Stimulated activated CD4-positive, alpha-beta T cell treated with anti-CD3 and anti-CD28 coated beads, TNF-alpha, amount 100 ng/mL, for 48 hours (primary cell): ENCODE measurements at regions not wholly inside any gene's neighbourhood (a gene's known extent, or its start where the extent isn't known, plus 50 kb on each side); places are given as distances from the start of the nearest gene placed in this dataset.

ENCODE experiments used
- DNase-seq, 3 donors: peaks; one replicate each; pipeline ENCODE4 v3.0.0-alpha.2; 2020; ENCODE audit warnings: low read depth in 3 of 3

DNA sequence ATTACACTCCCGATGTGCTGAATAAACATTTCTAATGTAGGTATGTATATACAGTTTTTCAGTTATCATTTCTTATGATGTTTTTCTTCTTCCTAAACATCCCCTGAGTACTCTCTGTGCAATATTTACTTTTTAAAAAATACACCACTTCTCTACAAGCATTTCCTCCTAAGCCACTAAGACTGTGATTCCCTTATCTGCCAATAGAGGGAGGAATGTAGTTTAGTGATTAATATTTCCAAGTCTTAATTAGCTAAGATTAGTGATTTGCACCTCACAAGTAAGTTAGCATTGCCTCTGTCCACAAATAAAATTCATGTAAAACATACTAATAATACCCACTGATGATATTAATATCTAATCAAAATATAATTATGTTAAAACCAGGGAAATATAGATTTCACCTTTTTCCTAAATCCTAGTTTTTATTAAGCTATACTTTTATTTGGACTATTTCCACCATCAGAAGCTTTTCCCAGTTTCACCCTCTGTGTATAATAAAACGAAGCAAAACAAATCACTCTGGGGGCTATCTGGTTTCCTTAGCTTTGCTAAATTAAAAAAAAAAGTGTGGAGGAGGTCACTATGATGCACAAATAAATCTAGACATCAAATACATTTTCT lies 909.1 kb downstream of the FAT4 start:
- DNase-seq: no peak

DNA sequence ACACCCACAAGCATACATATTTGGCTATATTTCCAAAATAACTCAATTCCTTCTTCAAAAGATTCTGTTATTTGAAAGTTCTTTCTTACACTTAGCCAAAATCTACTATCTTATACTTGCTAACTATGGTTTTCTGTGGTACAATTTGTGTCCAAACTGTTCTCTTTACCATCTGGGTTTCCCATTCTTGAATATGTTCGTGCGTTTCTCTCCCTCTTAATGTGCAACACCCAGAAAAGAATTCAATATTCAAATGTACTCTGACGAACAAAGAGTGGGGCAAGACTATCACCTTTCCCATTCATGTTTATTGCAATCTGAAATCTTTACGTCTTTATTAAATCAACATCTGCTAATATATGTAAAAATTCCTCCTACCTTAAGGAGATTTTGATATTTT lies 912.7 kb downstream of the FAT4 start:
- no peak for DNase-seq

DNA sequence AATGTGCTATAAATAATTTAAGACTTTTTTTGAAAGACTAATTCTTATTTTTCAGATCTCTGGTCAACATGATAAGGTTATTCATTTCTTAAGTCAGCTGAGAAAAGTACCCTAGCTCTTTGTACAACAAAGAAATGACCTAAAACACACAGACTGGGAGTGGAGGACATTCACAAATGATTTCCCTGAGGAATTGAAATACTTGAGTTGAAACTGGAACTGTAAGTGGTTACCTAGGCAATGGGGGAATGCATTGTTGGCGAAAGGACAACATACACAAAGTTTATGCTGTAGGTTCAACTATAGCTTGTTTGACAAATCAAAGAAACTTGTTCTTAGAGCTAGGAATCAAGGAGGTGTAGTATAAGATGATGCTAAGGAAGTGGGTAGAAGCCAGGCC lies 915.5 kb downstream of the FAT4 start:
- no peak for DNase-seq

DNA sequence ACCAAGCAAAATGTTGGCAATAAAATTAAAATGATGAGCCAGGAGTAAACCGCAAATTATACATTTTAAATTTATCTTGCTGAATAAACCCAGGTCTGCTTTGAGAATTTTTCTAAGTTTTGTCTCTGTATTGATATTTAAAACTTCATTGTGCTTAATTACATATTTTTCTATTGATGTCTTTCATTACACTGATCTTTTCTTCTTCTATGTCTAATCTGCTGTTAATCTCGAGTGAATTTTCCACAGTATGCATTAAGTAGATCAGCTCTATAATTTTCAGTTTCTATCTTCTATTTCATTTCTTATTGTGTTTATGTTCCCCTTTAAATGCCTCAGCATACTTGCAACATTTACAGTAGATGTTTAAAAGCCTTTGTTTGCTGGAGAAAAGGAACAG lies 918.7 kb downstream of the FAT4 start:
- no peak for DNase-seq

DNA sequence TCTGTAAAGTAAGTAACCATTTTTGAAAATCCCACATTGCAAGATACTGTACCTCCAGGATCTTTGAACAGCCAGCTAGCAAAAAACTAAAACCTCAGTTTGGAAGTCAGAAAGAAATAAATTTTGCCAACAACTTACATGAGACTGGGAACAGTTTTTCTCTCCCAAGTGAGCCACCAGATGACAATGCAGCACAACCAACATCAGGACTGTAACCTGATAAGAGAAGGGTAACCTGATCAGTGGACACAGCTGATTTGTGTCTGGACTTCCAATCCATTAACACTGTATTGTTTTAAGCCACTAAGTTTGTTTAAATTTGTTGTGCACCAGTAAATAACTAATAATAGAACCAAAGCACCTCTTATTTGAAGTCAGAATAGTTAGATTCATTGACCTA lies 923.3 kb downstream of the FAT4 start:
- no peak for DNase-seq

DNA sequence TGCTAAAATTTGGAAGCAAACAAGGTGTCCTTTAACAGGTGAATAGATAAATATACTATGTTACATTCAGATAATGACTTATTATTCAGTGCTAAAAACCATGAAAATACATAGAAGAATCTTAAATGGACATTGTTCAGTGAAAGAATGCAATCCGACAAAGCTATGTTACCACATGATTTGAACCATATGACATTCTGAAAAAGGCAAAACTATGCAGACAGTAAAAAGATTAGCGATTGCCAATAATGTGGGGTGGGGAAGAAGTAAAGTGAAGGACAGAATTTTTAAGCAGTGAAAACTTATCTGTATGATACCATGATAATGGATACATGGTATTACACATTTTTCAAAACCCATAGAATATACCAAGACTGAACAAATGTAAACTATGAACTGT lies 926.9 kb downstream of the FAT4 start:
- DNase-seq: no peak

DNA sequence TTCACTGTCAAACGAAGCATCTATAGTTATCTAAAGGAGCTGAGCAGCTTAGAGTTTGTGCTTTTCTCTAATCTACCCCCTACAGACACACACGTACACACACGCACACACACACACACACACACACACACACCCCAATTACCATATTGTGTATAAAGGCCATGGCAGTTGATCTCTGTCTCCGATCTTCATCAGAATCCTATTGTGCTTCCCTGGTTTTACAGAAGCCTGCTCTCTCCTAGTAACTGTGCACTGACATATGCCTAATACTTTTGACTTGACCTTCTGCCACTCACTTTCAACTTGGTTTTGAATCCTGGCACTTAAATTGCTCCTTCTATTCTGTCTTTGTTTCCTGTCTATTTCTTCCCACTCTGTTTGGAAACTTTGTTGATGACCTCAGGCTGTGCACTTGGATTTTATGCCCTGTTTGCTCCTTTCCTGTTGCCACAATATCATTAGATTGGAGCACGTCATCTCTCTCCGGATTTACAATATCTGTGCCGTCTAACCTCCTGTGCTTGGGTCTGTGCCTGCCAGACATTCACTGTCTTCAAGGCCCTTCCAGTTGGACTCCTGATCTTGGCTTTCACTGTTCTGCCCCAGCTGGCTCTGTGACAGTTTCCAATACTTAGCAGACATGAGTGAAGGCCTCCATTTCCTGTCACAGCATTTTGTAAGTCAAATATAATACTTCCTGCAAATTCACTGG lies 928.1 kb downstream of the FAT4 start:
- no peak for DNase-seq

DNA sequence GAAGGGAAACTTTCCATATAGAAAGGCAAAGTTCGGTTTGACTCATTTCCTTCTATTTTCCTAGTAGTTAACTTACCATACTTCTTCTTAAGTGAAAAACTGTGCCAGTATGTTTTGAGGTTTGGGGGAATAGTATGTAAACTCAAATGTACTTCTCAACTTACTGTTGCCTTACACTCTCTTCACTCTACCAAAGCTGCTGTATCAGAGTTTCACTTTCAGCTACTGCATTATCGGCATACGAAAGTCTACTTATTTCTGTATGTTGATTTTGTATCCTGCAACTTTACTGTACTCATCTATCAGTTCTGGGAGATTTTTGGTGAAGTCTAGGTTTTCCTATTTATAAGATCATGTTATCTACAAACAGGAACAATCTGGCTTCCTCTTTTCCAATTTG lies 932.7 kb downstream of the FAT4 start:
- no peak for DNase-seq

DNA sequence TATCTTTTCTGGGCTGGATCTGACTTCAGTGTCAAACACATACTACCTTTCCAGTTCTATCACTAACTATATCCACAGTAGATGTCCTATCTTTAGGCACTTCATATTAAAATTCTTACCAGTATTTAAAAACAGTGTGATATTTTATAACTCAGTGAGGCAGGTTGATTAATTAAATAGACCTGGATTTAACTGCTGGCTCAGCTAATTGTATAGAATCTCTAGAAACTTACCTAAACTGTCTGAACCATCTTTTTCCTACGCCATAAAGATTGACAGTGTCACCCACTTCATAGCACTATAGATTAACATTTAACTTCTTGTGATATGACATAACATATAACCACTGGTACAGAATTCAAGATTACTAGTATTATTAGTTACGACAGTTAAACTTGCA lies 935.3 kb downstream of the FAT4 start:
- DNase-seq: no peak

DNA sequence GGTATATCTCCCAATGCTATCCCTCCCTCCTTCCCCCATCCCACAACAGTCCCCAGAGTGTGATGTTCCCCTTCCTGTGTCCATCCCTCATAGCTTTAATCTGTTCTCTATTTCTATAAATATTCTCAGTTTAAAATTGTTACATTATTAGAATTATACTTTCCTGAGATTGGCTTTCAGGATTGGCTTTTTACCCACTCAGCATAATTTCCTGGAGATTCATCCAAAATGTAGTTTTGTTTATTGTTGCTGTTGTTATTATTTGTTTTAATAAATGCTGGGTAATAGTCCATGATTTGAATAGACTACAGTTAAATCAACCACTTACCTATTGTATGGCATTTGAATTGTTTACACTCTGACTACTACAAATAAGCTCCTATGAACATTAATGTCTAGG lies 936.4 kb downstream of the FAT4 start:
- no peak for DNase-seq

DNA sequence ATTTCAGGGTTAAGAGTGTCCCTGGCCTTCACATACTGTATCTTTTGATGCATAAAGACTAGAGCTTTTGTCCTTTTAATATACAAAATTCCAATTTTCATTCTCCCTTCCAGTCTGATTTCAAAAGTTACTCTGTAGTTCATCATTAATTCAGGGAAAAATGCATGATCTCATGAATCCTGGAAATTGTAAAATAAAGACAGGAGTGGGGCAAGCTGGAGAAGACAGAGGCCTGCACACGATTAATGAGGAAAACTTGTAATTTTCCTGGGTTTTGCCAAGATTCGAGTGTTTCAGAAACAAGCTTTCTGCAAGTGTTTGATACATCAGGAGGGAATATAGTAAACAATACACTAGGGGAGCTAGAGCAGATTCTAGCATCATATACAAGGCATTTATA lies 947.9 kb downstream of the FAT4 start:
- DNase-seq: no peak

DNA sequence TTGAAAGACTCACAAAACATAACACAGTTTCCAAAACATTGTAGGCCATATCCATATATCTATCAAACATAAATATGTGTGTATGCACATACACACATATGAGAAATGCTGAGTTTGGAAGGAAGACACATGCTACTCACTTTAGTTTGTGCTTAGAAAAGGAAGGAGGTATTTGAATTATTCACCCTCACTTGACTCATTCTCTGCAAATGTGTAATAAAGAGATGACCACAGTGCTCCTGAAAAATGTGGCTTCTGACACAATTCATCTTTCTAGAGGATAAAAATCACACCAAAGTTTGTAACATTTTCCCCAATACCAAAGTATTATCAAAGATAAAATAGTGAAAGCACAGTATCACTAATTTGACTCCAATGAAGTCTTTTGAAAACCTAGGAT lies 950.1 kb downstream of the FAT4 start:
- DNase-seq: no peak

DNA sequence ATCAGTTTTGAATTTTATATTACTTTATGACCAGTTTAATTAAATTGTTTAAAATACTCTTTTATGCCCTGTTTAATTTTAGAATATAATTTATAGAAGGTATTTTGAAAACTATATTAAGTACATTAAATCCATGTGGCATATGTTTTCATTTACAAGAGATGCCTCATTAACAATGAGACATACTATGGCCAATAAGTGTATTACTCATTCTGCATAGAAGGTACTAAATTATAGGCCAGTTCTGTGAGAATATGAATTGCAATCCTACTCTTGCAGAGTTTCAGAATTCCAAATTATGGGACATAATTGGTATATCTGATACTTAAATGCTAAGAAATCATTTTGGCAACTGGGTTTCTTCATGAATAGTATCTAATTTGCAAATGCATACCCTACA lies 951.1 kb downstream of the FAT4 start:
- no peak for DNase-seq

DNA sequence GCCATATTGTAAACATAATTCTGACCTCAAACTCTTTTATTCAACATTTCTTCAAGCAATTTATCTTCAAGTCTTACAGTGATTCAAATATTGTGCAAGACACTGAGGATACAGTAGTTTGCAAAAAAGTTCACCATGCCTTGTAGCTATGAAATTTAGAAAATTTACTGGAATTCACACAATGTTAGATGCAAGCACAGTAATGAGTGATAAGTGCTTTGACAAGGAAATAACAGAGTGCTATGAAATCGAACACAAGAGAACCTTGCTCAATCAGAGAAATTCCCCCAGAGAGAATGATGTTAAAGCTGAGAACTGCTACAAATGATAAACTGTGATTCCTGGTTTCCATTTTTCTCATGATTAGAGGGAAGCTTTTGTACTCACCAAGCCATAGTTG lies 952.9 kb downstream of the FAT4 start:
- no peak for DNase-seq

DNA sequence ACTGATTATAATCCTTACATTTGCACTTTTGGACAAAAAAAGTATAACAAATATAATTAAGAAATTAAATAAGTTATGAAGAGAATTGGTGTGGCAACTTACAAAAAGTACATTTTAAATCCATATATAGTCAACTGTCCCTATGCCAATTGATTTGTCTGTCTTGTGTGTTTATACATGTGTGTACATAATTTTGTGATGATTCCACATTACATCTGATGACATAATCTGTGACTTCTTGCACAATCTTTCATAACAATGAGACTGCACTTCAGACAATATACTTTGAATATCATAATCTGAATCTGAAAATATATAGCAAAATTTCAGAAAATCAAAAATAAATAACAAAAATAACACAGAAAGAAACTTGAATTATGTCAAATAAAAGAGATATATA lies 953.4 kb downstream of the FAT4 start:
- DNase-seq: no peak

DNA sequence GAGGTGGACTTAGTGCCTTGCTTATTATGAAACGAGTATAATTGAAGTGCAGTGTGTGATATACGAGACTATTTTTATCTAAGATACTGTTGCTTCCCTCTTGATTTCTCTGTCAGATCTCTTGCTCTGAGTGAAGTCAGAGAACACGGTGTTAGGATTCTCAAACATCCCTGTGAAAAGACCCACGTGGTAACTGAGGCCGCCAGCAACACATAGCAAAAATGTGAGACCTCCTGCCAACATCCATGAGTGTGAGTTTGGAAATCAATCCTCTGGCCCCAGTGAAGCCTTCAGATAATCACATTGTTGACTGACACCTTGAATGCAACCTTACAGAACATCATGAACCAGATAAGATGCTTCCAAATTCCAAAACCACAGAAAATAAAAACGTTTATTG lies 954.4 kb downstream of the FAT4 start:
- DNase-seq: no peak

DNA sequence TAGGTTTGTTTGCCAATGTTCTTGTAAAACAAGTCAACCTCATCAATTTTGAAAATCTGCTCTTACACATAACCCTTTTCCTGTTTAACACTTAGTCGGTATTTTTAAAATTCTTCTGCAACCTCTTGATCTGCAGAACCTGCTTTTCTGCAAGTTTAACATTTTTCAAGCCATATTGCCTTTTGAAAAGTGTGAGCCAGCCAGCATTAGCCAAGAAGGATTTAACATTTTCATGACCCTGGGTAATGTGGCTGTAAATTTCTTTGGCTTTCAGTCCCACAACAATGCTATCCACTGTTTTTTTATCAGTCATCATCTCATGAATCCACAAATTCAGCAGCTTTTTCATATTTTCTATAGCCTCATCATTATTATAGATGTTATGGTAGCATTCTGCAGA lies 956.5 kb downstream of the FAT4 start:
- no peak for DNase-seq

DNA sequence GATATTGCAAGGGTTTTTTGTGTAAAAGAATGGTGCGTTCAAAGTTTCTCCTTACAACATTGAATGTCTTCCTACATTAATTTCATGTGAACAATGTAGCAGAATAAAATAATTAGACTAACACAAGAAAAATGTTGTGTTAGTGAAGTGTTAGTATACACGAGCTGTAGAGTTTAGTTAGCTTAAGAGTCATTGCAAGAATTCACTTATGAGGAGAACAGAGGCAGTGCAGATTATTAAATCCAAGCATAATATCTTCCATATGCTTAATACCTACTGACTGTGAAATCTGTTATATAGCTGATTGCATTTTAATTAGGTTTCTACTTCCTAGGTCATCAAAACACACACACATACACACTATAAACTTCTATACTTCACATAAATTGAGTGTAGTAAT lies 959.0 kb downstream of the FAT4 start:
- no peak for DNase-seq

DNA sequence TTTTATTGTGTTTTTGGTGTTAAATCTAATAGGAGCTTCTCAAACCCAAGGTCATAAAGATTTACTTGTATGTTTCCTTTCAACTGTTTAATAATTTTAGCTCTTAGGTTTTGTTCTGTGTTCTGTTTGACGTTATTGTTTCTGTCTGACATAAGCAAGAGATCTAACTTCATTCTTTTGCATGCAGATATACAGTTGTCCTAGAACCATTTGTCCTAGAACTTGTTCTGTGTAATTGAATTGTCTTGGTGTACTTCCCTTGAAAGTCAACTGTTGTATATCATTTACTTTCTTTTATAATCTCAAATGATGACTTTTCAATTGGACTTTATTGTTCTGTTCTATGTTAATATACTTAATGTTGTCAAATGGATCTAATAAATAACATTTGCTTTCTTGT lies 977.1 kb downstream of the FAT4 start:
- no peak for DNase-seq

DNA sequence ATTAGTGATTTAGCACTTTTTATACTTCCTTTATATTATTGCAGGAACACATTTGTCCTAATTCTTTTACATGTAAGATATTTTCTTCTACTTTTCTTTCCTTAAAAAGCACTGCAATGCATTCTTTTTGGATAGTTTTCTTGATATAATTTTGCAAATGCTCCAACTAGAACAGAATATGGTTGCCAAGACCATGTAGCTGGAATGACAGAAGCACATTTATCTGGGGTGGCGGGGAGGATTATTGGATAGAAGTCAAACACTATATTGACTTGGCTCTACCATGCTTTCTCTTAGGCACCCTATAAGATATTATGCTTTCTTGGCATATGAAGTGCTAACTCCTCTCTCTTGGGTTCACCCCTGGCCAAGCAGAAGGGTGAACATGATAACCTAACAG lies 983.5 kb downstream of the FAT4 start:
- no peak for DNase-seq

DNA sequence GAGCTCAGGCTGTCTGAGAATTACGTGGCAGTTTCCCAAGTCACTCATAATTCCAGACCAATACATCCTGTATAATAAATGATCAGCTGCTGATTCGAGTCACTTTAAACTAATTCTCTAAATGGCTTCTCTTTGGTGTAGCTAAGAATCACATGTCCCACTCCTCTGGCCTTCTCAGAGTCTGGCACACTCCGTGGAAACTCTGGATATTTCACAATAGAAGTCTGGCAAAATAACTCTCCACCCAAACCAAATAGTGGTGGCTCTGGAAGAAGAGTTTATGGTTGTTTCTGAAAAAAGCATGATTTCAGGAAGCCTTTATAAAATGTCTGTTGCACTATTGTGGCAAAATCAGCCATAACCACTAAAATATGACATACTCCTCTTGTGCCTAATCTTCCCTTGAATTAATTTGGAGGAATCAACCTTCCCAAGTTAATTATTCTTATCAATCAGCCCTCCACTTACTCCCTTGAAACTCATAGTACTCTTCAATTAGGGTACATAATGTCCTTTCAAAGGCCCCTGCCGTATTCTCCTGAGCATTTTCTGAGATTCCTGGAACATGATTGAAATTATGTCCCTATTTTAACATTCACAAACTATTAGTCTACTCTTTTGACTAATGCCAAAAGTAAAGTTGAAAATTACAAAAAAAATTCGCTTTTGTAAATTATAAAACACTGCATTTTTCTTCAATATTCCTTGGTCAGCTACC lies 991.6 kb downstream of the FAT4 start:
- DNase-seq: no peak

DNA sequence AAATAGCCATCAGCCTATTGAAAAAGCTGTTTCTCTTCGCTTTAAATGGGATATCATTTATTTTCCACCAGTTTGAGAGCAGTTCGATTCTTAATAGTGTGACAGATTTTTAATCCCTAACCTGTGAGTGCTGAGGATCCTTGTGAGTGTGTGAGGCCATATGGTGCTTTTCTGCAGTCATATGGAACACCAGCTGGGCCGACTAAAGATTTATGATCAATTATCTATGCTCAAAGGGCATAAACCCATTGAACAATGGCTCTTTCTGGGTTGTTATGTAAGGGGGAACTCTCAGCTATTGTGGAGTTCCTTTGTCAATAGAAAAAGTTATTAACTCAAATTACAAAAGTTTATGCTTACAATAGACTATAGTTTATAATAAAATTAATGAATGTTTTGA lies 1003.6 kb downstream of the FAT4 start:
- DNase-seq: no peak

DNA sequence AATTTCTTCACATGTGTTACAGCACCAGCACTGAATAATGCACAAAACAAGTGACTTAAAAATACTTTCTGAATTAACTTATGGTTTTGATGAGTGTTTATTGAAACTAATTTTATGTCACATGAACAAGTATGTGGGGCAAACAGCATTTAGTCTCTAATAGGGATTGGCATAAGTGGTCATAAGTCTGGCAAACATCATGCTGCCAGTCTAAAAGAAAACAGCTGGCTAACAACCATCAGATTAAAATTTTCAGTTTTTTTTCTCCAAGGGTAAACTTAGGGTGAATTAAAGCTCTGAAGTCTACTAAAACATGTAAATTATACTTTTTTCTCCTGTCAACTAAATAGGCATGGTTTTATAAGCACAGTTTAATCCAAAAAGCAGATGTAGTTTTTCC lies 1014.2 kb downstream of the FAT4 start:
- DNase-seq: no peak
